ENCODE measurements at regions not wholly inside any gene's neighbourhood (a gene's known extent, or its start where the extent isn't known, plus 50 kb on each side); places are given as distances from the start of the nearest gene placed in this dataset.
"Not testable (repeated sequence)": the region's sequence is repeated elsewhere in the genome, so short reads cannot be mapped to it uniquely, and the experiment has no call there.

- no peak for DNase-seq (ENCODE audit: low read depth in 2 of 2)
These were observed 112.0 kb upstream of the SGK1 start for GRCh38 chr6:134429861-134430380.

- no peak for DNase-seq (ENCODE audit: low read depth in 2 of 2)
These were observed 109.8 kb upstream of the SGK1 start for GRCh38 chr6:134427721-134428120.

DNA sequence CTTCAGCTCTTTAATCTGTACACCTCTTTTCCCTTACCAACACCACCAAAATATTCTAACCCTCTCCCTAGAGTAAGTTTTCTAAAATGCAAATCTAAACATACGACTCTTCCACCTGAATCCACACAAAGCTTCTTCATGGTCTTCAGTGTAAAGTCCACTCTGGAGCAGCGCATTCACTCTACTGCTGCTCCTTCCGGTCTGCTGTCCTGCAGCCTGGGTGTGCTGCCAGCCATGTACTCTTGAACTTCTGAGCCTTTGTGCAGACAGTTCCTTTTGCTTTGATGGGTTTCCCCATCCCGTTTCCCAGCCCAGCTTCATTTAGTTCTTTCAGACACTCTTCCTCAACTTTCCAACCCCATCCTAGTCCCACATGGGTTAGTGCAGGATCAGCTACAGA lies 108.7 kb upstream of the SGK1 start:
- no peak for DNase-seq (ENCODE audit: low read depth in 2 of 2)

GRCh38 chr6:134425917-134426316 lies 108.0 kb upstream of the SGK1 start:
- DNase-seq (ENCODE audit: low read depth in 2 of 2), result not testable (repeated sequence)

GRCh38 chr6:134425513-134425912 lies 107.6 kb upstream of the SGK1 start:
- no peak for DNase-seq (ENCODE audit: low read depth in 2 of 2)

DNA sequence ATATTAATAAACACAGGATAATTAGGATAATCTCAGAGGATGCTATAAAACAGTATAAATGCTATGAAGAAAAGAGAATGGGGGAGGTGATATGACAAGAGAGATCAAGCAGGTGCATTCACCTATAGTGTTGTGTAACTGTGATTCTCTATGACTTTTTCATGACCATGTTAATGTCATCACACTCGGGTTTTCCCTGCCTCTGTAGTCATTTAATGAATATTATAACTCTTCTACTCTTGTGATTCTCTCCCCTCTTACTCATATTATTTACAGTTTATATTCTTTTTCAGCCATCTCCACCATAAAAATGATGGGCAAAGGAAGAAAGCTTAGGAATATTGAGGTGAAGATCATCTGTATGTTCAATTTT lies 106.9 kb upstream of the SGK1 start:
- DNase-seq (ENCODE audit: low read depth in 2 of 2), result no peak

DNA sequence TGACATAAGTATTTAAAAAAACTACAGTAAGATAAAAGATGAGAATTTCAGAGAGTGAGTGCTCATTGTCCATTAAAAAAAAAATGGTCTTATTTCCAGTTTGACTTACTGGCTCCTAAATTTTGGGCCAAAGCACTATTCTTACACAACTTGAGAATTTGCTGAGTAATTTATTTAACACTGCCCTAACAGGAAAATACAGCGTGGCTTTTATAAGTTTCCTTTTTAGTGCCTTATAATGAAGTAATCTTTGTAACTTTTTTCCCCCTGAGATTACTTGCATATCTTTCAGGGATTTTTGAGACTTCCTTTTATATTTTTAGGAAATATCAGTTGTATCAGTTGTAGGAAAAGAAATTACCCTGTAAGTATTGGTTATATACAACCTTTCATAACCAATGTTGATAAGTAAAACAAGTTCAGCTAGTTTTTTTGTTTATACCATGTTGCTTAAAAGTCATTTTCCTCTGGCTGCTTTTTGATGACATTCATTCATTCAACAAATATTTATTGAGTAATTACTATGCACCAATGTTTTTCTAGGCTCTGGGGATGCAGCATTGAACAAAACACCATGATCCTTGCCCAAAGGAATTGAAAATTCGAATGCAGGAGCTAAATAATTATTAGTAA lies 106.4 kb upstream of the SGK1 start:
- DNase-seq (ENCODE audit: low read depth in 2 of 2), result no peak

DNA sequence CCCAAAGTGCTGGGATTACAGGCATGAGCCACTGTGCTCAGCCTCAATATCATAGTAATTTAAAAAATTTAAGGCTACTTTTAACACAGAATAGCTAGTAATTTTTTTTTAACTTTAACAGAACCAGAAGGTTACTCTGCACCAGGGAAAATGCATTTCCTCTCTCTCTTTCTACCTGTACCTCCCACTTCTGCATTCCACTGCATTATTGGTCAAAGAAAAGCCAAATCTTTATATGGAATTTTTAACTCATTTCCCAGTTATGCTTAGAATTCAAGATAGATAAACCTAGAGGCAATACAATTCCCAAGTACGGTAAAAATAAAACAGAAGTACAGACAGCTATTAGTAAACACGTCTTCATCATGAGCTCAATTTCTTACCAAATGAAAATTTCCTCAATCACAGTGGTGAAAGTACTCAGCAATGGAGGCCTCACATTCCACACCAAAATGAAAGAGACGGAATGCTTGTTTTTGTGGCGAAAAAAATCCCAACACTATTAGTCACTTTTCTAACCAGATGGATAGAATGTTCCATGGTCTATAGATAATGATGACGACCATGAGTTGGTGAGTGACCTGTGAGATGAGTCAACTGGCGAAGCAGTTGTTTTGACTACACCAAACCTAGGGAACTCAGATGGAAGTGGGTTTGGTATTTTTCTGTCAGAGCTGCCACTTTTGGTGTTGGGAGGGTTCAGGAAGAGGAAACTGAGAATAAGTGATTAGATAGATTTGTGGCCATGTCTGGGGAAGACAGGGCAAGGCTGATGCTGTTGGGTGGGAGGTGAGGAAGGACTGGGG lies 104.7 kb upstream of the SGK1 start:
- no peak for DNase-seq (ENCODE audit: low read depth in 2 of 2)

DNA sequence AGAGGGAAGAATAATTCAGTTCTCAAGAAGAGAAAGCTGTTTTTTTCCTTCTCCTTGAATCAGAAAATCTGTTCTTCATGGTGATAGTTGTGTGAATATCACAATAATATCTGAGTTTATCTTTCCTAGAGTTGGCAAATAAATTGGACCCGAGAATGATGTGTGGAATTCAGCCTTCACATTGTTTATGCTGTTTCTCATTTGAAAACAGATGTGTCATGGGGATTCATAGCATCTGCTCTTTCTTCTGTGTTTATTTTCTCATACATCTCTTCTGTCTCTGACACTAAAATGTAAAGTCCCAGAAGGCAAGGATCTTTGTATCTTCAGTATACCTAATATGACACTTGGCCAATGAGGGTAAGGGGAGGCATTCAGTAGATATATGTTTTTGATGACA lies 103.6 kb upstream of the SGK1 start:
- no peak for DNase-seq (ENCODE audit: low read depth in 2 of 2)

DNA sequence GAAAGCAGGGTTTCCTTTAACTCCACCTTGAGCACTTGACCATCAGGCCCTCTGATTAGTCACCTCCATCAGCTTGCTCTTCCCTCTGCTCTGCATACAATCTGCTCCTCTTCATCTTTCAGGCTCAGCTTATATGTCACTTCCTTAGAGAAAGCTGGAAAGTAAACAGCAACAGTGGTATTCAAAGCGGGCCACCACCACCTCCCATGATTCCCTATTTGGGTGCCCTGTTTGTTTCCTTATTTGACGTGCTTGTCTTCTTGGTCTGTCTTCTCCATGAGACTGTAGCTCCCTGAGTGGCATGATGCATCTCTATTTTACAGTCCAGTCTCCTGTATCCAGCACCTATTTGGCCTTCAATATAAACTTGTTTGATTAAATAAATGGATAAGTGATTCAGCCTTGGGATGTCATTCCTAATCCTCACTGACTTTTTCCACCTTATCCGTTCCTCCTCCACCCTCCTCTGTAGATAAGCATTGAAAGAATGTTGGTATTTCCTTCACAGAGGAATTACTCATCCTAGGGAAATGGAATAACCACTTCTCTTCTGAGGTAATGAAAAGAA lies 102.8 kb upstream of the SGK1 start:
- no peak for DNase-seq (ENCODE audit: low read depth in 2 of 2)

DNA sequence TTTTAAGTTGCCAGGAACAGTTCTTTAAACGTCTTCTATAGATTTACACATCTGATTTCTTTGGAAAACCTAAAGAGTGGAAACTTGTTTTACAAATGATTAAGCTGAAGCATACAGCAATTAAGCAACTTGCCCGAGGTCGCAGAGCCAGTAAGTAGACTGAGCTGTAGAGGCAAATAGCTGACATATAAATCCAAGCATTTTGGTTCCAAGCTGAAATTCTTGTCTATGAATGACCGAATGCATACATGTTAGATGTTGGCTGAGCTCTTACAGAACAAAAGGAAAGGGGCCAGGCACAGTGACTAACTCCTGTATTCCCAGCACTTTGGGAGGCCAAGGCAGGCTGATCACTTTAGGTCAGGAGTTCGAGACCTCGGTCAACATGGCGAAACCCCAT lies 101.8 kb upstream of the SGK1 start:
- no peak for DNase-seq (ENCODE audit: low read depth in 2 of 2)

DNA sequence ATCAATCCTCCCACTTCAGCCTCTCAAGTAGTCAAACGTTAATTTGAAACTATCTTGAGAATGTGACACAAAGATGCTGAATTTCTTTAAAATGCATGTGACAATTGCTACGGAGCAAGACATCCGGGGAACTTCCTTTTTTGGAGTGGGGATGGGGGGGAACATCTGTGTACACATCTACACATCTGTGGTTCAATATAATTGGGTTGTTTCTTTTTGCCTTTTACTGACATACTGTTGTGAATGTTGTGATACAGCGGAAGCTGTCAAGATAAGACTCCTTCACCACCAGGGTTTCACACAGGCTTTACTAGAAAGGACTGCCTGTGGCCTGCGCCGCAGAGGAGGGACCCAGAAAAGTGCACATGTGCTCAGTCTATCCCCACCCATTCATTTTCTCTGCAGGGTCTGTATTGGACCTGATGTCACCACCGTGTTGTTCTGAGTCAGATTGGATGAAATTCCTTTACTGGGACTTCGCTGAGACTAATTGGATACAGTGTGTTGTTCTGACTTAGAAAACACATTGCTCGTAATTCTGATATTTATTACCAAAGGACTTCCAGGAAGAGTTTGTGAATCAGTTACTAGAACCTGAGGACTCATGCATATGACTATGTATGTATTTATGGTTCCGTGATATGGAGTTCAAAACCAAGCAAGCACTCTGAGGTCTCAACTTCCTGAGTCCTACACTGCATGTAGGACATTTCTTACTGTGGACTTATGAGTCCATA lies 98.7 kb upstream of the SGK1 start:
- DNase-seq (ENCODE audit: low read depth in 2 of 2), result no peak

GRCh38 chr6:134415656-134416055 lies 97.7 kb upstream of the SGK1 start:
- DNase-seq (ENCODE audit: low read depth in 2 of 2), result no peak

DNA sequence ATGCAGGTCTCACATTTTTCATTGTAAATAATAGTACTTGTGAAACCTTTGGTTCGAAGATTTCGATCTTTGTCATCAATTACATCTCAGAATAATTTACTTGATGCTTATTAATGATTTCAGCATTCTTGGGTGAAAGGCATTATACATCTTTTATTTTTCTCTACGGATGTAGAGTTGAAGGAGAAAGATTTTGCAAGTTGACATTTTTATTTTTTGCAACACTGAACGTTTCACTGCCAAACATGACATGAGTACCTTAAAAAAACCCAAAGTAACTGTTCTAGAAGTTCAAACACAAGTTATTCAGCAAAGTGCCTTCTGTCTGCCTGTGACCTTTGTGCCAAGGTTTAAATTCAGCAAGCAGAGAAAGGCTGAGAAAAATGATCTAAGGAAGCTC lies 97.3 kb upstream of the SGK1 start:
- no peak for DNase-seq (ENCODE audit: low read depth in 2 of 2)

- DNase-seq (ENCODE audit: low read depth in 2 of 2), result no peak
These were observed 96.9 kb upstream of the SGK1 start for GRCh38 chr6:134414793-134415192.

DNA sequence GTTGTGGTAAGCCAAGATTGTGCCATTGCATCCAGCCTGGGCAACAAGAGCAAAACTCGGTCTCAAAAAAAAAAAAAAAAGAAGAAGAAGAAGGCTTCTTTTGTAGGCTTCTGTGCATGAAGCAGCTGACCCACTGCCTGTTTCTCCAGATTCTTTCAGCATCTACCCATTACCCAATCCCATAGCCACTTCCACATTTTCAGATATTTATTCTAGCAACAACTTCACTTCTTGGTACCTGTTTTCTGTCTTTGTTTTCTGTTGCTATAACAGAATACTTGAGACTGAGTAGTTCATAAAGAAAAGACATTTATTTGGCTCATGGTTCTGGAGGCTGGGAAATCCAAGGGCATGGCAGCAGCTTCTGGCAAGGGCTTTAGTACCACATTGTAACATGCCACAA lies 95.3 kb upstream of the SGK1 start:
- no peak for DNase-seq (ENCODE audit: low read depth in 2 of 2)

- DNase-seq (ENCODE audit: low read depth in 2 of 2), result no peak
These were observed 92.6 kb upstream of the SGK1 start for GRCh38 chr6:134410541-134410940.

- DNase-seq (ENCODE audit: low read depth in 2 of 2), result no peak
These were observed 89.9 kb upstream of the SGK1 start for GRCh38 chr6:134407791-134408190.

DNA sequence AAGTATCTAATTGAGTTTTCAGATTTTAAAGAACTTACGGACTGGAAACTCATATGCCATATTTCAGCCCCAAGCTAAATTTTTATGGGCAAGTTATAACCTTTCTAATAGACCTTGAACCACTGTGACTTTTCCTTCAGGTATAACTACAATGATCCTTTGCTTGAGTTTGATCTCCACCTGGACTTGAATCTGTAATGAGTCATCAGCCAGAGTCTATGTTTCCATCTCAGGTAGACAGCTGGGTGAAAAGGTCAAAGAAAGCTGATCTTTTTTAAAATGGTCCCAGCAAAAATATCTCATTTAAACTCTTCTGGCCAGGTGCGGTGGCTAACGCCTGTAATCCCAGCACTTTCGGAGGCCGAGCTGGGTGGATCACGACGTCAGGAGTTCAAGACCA lies 88.4 kb upstream of the SGK1 start:
- no peak for DNase-seq (ENCODE audit: low read depth in 2 of 2)

GRCh38 chr6:134405386-134406087 lies 87.6 kb upstream of the SGK1 start:
- no peak for DNase-seq (ENCODE audit: low read depth in 2 of 2)

DNA sequence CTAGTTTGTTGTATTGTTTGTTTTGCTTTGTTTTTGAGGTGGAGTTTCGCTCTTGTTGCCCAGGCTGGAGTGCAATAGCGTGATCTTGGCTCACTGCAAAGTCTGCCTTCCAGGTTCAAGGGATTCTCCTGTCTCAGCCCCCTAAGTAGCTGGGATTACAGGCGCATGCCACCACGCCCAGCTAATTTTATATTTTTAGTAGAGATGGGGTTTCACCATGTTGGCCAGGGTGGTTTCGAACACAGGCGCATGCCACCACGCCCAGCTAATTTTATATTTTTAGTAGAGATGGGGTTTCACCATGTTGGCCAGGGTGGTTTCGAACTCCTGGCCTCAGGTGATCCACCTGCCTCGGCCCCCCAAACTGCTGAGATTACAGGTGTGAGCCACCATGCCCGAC lies 85.4 kb upstream of the SGK1 start:
- not testable (repeated sequence) for DNase-seq (ENCODE audit: low read depth in 2 of 2)

Data from stimulated activated CD8-positive, alpha-beta memory T cell treated with anti-CD3 and anti-CD28 coated beads, Interleukin-7, amount 100 ng/mL, for 4 hours (primary cell).